Tibial artery (tissue), 4 donors: ENCODE measurements at regions not wholly inside any gene's neighbourhood (a gene's known extent, or its start where the extent isn't known, plus 50 kb on each side); places are given as distances from the start of the nearest gene placed in this dataset.

Source experiments
- DNase-seq, 2 donors: peaks; one replicate each; pipeline ENCODE4 v3.0.0-alpha.2; 2019
- H3K27ac ChIP-seq, 2 donors: fragments of 200-600 bp; sonication (generic) in 1 of 2; 1 replicate in 1 of 2; 2 replicates in 1 of 2; pipeline ENCODE4 v1.5.1; 2018 to 2019; ENCODE audit warnings: mild to moderate bottlenecking in 1 of 2
- H3K27me3 ChIP-seq, 2 donors: fragments of 200-600 bp; sonication (generic) in 1 of 2; one replicate each; pipeline versions ENCODE4 v1.5.1 to v1.6.0; 2016 to 2019
- H3K36me3 ChIP-seq, 3 donors: fragments of 200-600 bp; sonication (generic) in 2 of 3; one replicate each; pipeline ENCODE4 v1.5.1; 2016 to 2019; ENCODE audit warnings: mild to moderate bottlenecking in 2 of 3
- H3K4me1 ChIP-seq, 4 donors: fragments of 200-600 bp; sonication (generic) in 2 of 4; 1 replicate in 3 of 4; 2 replicates in 1 of 4; pipeline ENCODE4 v1.5.1; 2016 to 2019
- H3K4me3 ChIP-seq, 2 donors: fragments of 200-600 bp; sonication (generic) in 1 of 2; 1 replicate in 1 of 2; 2 replicates in 1 of 2; pipeline ENCODE4 v1.5.1; 2018 to 2019; ENCODE audit warnings: mild to moderate bottlenecking in 2 of 2
- H3K9me3 ChIP-seq, 3 donors: fragments of 200-600 bp; sonication (generic) in 1 of 3; one replicate each; pipeline ENCODE4 v1.5.1; 2016 to 2019
- intact Hi-C: fragments of 100-400 bp; cut with DNase I; formaldehyde crosslinking; loops from one replicate; pipeline ENCODE4 v1.15.0; 2023; ENCODE audit warnings: low total_unique reads
- TF ChIP-seq, protein P1 (sequence below), 2 experiments: fragments of 200-600 bp in 1 of 2; fragments of 450-650 bp in 1 of 2; IDR thresholded peaks; one replicate each; pipeline ENCODE4 v1.5.1; 2017 to 2019; ENCODE audit warnings: antibody characterized with exemption in 2 of 2, mild to moderate bottlenecking in 1 of 2, moderate library complexity in 1 of 2

GRCh38 chr12:105943525-105943924 is 195.2 kb downstream of the NUAK1 start:
- no peaks in the 10 kb centered on the region for H3K27me3 ChIP-seq
- intact Hi-C loops = no loop called here
- no peak overlapping the region for H3K27ac ChIP-seq
- TF ChIP-seq, protein P1, sequence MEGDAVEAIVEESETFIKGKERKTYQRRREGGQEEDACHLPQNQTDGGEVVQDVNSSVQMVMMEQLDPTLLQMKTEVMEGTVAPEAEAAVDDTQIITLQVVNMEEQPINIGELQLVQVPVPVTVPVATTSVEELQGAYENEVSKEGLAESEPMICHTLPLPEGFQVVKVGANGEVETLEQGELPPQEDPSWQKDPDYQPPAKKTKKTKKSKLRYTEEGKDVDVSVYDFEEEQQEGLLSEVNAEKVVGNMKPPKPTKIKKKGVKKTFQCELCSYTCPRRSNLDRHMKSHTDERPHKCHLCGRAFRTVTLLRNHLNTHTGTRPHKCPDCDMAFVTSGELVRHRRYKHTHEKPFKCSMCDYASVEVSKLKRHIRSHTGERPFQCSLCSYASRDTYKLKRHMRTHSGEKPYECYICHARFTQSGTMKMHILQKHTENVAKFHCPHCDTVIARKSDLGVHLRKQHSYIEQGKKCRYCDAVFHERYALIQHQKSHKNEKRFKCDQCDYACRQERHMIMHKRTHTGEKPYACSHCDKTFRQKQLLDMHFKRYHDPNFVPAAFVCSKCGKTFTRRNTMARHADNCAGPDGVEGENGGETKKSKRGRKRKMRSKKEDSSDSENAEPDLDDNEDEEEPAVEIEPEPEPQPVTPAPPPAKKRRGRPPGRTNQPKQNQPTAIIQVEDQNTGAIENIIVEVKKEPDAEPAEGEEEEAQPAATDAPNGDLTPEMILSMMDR (IDR thresholded peaks at IDR 0.05) = no peak
- no peaks in the 10 kb centered on the region for H3K9me3 ChIP-seq
- H3K4me1 ChIP-seq = peaks cover 0 to 21% (median 13%) of the 10 kb centered on the region in 4 donors
- no peak for DNase-seq
- no peaks in the 10 kb centered on the region for H3K36me3 ChIP-seq
- no peak overlapping the region for H3K4me3 ChIP-seq

DNA sequence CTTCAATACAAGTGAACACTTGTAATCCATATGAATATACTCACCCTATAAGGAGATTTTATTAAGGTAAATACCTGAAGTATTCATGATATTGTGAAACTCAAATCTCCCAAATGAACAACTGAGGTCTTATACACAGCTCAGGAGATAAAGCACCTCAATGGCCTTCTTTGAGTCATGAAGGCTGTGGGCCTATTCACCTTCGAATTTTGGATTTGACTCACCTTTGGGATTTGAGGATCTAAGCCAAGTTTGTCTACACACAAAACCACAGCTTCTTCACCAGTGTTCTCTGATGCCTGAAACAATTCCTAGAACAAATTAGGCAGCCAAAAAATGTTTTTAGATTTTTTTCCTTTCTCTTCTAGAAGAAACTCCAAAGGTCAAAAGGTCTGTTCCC is 194.1 kb downstream of the NUAK1 start:
- peaks cover 0 to 30% (median 22%) of the 10 kb centered on the region in 4 donors for H3K4me1 ChIP-seq
- DNase-seq = no peak
- no peaks in the 10 kb centered on the region for H3K27me3 ChIP-seq
- intact Hi-C loops = no loop called here
- no peak overlapping the region for H3K27ac ChIP-seq
- TF ChIP-seq, protein P1 (IDR thresholded peaks at IDR 0.05) = no peak
- H3K36me3 ChIP-seq = no peaks in the 10 kb centered on the region
- H3K9me3 ChIP-seq = no peaks in the 10 kb centered on the region
- H3K4me3 ChIP-seq = no peak overlapping the region

DNA sequence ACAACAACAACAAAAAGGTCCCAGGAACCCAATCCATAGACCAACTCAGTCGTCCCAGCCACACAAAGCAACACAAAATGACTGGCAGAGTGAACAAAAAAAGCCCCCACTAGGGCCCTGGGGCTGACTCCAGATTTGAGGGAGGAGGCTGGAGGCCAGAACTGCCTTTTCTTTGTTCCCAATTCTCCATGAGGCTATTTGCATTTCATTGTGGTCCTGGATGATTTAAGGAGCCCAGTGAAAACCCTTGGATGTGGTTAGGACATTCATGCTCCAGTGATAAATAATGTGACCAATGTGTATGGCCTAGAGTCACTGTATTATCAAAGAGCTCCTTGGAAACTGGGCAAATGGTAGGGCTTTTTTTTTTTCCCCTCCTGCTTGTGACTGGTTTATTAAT is 192.9 kb downstream of the NUAK1 start:
- DNase-seq = no peak
- TF ChIP-seq, protein P1 (IDR thresholded peaks at IDR 0.05) = no peak
- Histone ChIP-seq H3K4me3 (no peak overlapping the region), H3K27ac (no peak overlapping the region), H3K36me3 (no peaks in the 10 kb centered on the region), H3K4me1 (peaks cover 0 to 34% (median 22%) of the 10 kb centered on the region in 4 donors), H3K27me3 (no peaks in the 10 kb centered on the region), H3K9me3 (no peaks in the 10 kb centered on the region)
- intact Hi-C loops = no loop called here

GRCh38 chr12:105946493-105946901 is 192.3 kb downstream of the NUAK1 start:
- TF ChIP-seq, protein P1 (IDR thresholded peaks at IDR 0.05) = no peak
- H3K4me3 ChIP-seq = no peak overlapping the region
- H3K36me3 ChIP-seq = no peaks in the 10 kb centered on the region
- H3K4me1 ChIP-seq = peaks cover 0 to 40% (median 22%) of the 10 kb centered on the region in 4 donors
- intact Hi-C loops = no loop called here
- no peaks in the 10 kb centered on the region for H3K27me3 ChIP-seq
- H3K9me3 ChIP-seq = no peaks in the 10 kb centered on the region
- no peak for DNase-seq
- H3K27ac ChIP-seq = peak overlapping the region in 1 of 2 donors; percentile 2

GRCh38 chr12:105947906-105948305 is 190.8 kb downstream of the NUAK1 start:
- TF ChIP-seq, protein P1 (IDR thresholded peaks at IDR 0.05) = no peak
- peaks cover 0 to 45% (median 22%) of the 10 kb centered on the region in 4 donors for H3K4me1 ChIP-seq
- no peak for DNase-seq
- no peaks in the 10 kb centered on the region for H3K27me3 ChIP-seq
- peak overlapping the region; percentile 62 for H3K27ac ChIP-seq
- H3K36me3 ChIP-seq = no peaks in the 10 kb centered on the region
- H3K9me3 ChIP-seq = no peaks in the 10 kb centered on the region
- intact Hi-C loops = no loop called here
- no peak overlapping the region for H3K4me3 ChIP-seq

DNA sequence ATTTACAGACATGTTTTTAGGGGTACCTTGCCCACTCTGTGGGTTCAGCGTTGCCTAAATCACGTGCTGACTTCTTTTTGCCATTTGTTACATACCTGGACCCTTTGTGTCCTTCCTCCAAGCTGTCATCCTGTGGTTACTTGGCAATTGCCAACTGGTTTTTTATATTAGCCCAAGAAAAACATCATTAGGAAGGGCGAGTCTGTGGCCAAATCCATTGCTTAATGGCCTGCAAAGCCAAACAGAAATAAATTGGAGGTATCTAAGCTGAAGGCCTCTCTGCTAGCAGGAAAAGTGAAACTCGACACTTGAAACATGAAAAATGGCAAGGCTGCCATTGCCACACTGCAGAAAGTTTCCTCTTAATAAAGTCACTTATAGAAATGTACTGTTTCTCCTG is 190.4 kb downstream of the NUAK1 start:
- Histone ChIP-seq H3K27ac (peak overlapping the region; percentile 62), H3K4me3 (no peak overlapping the region), H3K9me3 (no peaks in the 10 kb centered on the region), H3K27me3 (no peaks in the 10 kb centered on the region), H3K36me3 (no peaks in the 10 kb centered on the region), H3K4me1 (peaks cover 0 to 45% (median 22%) of the 10 kb centered on the region in 4 donors)
- peak; percentile 54 to 72 for DNase-seq
- TF ChIP-seq, protein P1 (IDR thresholded peaks at IDR 0.05) = no peak
- intact Hi-C loops = no loop called here
